H1 (cell line): ENCODE measurements at regions not wholly inside any gene's neighbourhood (a gene's known extent, or its start where the extent isn't known, plus 50 kb on each side); places are given as distances from the start of the nearest gene placed in this dataset.

Experiments used
- NANOG ChIP-seq: IDR thresholded peaks from 2 replicates; pipeline ENCODE4 v1.6.1; 2011; ENCODE audit warnings: low read length, low read depth, mild to moderate bottlenecking, inconsistent platforms; ENCODE audit not compliant: insufficient read depth, poor library complexity, severe bottlenecking

DNA sequence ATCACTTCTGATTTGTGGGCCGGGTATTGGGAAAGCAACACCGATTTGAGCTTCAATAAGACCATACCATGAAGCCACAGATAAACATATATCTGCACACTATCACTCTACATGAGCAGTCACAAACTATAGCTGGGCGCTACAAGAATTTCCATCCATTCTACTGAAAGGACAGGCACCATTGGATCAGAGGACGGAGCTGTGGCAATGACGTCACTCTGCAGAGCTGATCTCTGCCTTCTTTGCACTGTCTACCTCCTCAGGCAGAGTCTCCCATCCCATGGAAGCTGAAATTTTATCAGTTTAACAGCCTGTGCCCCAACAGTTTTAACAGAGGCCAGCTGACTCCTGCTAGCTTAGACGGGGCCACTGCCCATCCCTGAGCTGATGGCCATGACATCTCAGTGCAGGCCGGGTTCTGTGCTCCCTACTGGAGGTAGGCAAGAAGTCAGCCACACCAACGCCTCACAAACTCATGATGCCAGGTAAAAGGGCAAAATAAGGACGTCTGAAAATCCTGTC is 389.6 kb upstream of the SALL3 start (continued):
- no peak for TF ChIP-seq NANOG
